ENCODE measurements at regions not wholly inside any gene's neighbourhood (a gene's known extent, or its start where the extent isn't known, plus 50 kb on each side); places are given as distances from the start of the nearest gene placed in this dataset.

DNA sequence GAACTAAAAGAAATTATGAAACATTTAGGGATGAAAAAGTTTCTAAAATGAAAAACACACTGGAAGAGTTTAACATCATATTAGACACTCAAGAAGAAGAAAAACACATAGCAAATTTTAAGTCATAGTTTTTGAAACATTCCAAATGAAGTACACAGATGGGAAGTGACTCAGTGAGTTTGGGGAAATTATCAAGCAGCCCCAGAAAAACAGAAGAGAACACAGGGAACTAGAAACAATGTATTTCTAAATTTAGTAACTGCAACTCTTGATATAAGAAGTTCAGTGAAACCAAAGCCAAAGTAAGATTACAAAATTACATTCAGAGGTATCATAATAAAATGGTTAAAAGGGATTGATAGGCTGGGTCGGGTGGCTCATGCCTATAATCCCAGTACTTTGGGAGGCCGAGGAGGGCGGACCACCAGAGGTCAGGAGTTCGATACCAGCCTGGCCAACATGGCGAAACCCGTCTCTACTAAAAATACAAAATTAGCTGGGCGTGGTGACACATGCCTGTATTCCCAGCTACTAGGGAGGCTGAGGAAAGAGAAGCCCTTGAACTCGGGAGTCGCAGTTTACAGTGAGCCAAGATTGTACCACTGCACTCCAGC is 461.2 kb downstream of the KCTD8 start:
- DNase-seq (ENCODE audit: low spot score) = no peak

DNA sequence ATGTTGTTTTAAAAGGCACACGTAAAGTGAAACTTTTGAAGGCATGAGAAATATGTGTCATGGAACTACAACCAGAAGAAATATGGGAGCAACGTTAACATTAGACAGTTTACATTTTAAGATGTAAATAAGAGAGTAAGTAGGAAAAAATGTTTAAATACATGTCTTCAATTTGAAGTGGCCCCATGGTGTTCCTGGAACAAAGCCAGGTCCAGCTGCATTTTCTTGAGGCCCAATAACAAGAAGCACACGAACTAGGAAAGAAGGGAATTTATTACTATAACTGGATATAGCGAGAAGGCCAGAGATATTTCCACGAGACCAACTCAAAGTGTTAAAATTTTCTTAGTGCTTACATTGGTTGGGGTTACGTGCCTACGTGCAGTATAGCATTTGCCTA is 458.1 kb downstream of the KCTD8 start:
- no peak for DNase-seq (ENCODE audit: low spot score)

- no peak for DNase-seq (ENCODE audit: low spot score)
These were observed 457.6 kb downstream of the KCTD8 start for GRCh38 chr4:43990963-43991362.

DNA sequence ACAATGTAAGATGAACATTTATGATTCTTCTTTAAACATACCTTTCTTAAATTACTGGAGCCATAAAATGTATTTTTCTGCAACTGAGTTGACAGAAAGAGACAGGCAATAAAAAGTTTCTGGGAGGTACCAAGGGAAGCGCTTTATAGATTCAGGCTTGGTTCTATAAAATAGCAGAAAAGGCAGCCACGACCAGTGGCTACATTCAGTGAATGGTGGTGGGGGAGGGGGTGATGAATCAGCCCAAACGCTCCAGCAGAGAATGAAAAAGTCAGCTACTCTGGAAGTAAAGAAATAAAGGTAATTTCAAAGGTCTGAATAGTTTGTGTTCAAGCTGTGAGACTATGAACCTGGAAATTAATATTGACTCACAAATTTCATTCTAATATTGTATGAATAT is 456.1 kb downstream of the KCTD8 start:
- DNase-seq (ENCODE audit: low spot score) = no peak

- DNase-seq (ENCODE audit: low spot score) = no peak
These were observed 455.3 kb downstream of the KCTD8 start for GRCh38 chr4:43993196-43993902.

GRCh38 chr4:43999669-44000068 is 448.9 kb downstream of the KCTD8 start:
- DNase-seq (ENCODE audit: low spot score) = no peak

- DNase-seq (ENCODE audit: low spot score) = no peak
These were observed 446.2 kb downstream of the KCTD8 start for GRCh38 chr4:44002368-44002767.

DNA sequence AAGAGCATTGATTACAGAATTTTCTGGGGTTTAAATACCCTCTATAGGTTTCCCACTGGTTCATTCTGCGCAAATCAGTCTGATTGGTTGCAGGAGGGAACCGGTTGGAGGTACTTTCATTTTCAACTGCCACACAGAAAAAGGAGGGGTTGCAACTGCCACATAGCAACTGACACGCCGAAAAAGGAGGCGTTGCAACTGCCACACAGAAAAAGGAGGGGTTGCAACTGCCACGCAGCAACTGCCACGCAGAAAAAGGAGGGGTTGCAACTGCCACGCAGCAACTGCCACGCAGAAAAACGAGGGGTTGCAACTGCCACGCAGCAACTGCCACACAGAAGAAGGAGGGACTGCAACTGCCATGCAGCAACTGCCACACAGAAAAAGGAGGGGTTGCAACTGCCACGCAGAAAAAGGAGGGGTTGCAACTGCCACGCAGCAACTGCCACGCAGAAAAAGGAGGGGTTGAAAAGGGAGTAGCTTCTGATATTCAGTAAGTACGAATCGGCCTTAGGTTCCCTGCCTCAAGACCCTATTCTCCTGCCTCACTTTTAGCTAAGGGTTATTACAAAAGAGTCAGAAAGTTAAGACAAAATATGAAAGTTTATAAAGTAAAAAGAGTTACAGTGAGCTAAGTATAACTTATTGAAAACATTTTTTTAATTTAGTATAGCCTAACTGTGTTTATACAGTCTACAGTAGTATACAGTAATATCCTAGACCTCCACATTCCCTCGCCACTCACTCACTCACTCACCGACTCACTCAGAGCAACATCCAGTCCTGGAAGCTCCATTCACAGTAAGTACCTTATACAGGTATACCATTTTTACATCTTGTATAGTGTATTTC is 431.8 kb downstream of the KCTD8 start:
- no peak for DNase-seq (ENCODE audit: low spot score)

DNA sequence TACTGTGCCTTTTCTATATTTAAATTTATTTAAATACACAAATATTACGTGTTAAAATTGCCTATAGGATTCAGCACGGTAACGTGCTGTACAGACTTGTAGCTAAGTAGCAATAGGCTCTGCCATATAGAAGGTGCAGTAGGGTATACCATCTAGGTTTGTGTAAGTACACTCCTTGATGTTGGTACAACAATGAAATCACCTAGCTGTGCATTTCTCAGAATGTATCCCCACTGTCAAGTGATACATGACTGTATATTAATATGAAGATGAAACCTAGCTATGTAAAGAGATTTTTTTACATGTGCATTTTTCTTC is 431.2 kb downstream of the KCTD8 start:
- DNase-seq (ENCODE audit: low spot score) = no peak

DNA sequence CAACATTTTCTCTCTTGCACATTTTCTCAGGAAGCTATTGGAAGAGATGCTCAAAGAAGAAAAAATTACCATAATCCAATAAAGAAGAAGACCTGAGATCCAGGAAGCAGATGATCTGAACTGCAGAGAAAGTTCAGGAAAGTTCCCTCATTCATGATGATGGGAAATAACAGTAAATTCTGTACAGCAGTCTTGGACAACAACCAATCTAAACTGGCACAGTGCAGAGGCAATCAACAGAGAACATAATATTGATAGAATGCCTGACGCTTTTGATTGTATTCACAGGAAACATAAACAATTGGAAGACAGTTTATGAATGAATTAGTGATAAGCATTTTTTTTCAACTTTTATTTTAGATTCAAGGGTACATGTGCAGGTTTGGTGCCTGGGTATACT is 428.9 kb downstream of the KCTD8 start:
- DNase-seq (ENCODE audit: low spot score) = no peak

- DNase-seq (ENCODE audit: low spot score) = no peak
These were observed 423.1 kb downstream of the KCTD8 start for GRCh38 chr4:44025376-44026020.

GRCh38 chr4:44038811-44039210 is 409.8 kb downstream of the KCTD8 start:
- no peak for DNase-seq (ENCODE audit: low spot score)

GRCh38 chr4:44046491-44046890 is 402.1 kb downstream of the KCTD8 start:
- DNase-seq (ENCODE audit: low spot score) = no peak

DNA sequence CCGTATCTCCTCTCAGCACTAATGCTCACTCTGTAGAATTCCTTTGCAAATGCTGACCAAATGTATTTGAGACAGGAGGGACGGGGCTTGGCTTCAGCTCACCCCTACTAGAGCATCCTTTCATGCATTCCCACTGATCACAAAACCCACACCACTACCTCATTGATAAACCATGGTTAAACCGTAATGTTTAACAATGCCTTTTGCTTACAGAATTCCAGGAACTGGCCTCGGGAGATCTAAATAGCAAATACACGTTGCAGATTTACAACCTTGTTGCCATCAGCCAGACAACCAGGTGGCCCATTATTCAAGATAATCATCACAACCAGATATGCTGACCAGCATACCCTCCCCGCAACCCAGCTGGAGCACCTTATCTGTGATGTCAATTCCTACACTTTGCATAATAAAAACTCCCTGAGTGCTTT is 391.9 kb downstream of the KCTD8 start:
- DNase-seq (ENCODE audit: low spot score) = no peak

- DNase-seq (ENCODE audit: low spot score) = no peak
These were observed 377.8 kb downstream of the KCTD8 start for GRCh38 chr4:44070843-44071242.

GRCh38 chr4:44071959-44072955 is 376.4 kb downstream of the KCTD8 start:
- DNase-seq (ENCODE audit: low spot score) = no peak

- DNase-seq (ENCODE audit: low spot score) = no peak
These were observed 361.9 kb downstream of the KCTD8 start for GRCh38 chr4:44086753-44087152.

- no peak for DNase-seq (ENCODE audit: low spot score)
These were observed 355.2 kb downstream of the KCTD8 start for GRCh38 chr4:44093390-44093789.

- DNase-seq (ENCODE audit: low spot score) = no peak
These were observed 349.6 kb downstream of the KCTD8 start for GRCh38 chr4:44098973-44099372.

GRCh38 chr4:44100456-44100855 is 348.2 kb downstream of the KCTD8 start:
- no peak for DNase-seq (ENCODE audit: low spot score)

DNA sequence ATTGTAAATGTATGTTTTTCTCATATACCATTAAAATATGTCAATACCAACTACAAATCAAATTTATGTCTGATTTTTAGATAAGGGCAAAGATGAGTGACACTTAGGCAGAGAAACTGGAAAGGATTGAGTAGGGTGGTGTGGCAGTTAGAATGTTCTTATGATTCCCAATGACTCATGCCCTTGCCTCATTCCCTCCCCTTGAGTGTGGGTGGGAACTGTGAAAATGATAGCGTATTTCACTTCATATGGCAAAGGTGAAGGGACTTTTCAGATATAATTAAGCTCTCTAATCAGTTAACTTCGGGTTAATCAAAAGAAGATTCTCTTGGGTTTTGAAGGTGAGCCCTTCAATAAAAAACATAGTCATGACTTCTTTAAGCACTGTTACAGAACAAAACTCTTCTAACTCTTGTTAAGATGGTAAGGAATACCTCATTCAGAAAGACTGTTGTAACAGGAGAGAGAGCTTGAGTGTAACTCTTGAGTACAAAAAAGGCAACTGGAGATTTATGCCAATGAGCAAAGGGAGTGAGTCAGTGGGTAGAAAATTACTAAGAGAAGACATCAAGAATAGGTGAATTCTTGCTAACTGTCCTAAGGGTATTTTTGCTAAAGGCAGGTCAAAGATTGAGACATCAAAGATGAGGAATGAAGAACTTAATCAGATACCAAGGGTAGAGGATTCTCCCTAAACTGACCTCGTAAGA is 329.5 kb downstream of the KCTD8 start:
- no peak for DNase-seq (ENCODE audit: low spot score)
